Keratinocyte (primary cell): ENCODE measurements at regions not wholly inside any gene's neighbourhood (a gene's known extent, or its start where the extent isn't known, plus 50 kb on each side); places are given as distances from the start of the nearest gene placed in this dataset.

Experiments used
- DNase-seq: peaks from one replicate; pipeline ENCODE4 v3.0.0-alpha.2; 2011; ENCODE audit warnings: low read depth, missing footprints, low spot score
- FAIRE-seq: peaks from 2 replicates; lab custom pipeline; 2011; peaks lifted over from hg19 to GRCh38; lab: Jason Lieb, UNC
- H2AFZ ChIP-seq: 2 replicates; pipeline ENCODE4 v1.6.0; 2012; ENCODE audit warnings: low read length, control low read depth, inconsistent platforms; ENCODE audit not compliant: control insufficient read depth
- H3K27ac ChIP-seq: 2 replicates; pipeline ENCODE4 v1.5.1; 2011; ENCODE audit warnings: low read length; ENCODE audit not compliant: control insufficient read depth, insufficient read depth
- H3K27me3 ChIP-seq: 3 replicates; pipeline ENCODE4 v1.6.0; 2011; ENCODE audit warnings: low read length; ENCODE audit not compliant: control insufficient read depth, insufficient read depth; ENCODE audit errors: extremely low read depth
- H3K36me3 ChIP-seq, 2 experiments: 2 replicates in 1 of 2; 3 replicates in 1 of 2; pipeline ENCODE4 v1.5.1; 2011; ENCODE audit warnings: low read length in 2 of 2, mild to moderate bottlenecking in 1 of 2; ENCODE audit not compliant: control insufficient read depth in 2 of 2, insufficient read depth in 2 of 2; ENCODE audit errors: extremely low read depth in 1 of 2
- H3K4me1 ChIP-seq: 3 replicates; pipeline ENCODE4 v1.5.1; 2011; ENCODE audit warnings: low read length; ENCODE audit not compliant: control insufficient read depth, insufficient read depth; ENCODE audit errors: extremely low read depth
- H3K4me2 ChIP-seq: 3 replicates; pipeline ENCODE4 v1.6.0; 2011; ENCODE audit warnings: low read depth, low read length; ENCODE audit not compliant: control insufficient read depth, insufficient read depth; ENCODE audit errors: extremely low read depth
- H3K4me3 ChIP-seq, 3 experiments: fragments of 200-600 bp in 1 of 3; sonication (generic) in 1 of 3; 2 replicates in 2 of 3; 3 replicates in 1 of 3; pipeline ENCODE4 v1.5.1; 2011 to 2016; ENCODE audit warnings: low read length in 3 of 3, mild to moderate bottlenecking in 3 of 3, control low read depth in 2 of 3, inconsistent platforms in 1 of 3, low read depth in 1 of 3, mixed read lengths in 1 of 3, mixed run types in 1 of 3, moderate library complexity in 1 of 3; ENCODE audit not compliant: control insufficient read depth in 2 of 3, insufficient read depth in 2 of 3; ENCODE audit errors: extremely low read depth in 1 of 3
- H3K79me2 ChIP-seq: 2 replicates; pipeline ENCODE4 v1.6.0; 2012; ENCODE audit warnings: low read length; ENCODE audit not compliant: control insufficient read depth, insufficient read depth
- H3K9ac ChIP-seq: 3 replicates; pipeline ENCODE4 v1.6.0; 2011; ENCODE audit warnings: low read length; ENCODE audit not compliant: control insufficient read depth, insufficient read depth; ENCODE audit errors: extremely low read depth
- H3K9me1 ChIP-seq: 3 replicates; pipeline ENCODE4 v1.6.0; 2011; ENCODE audit warnings: low read length; ENCODE audit not compliant: control insufficient read depth, insufficient read depth; ENCODE audit errors: extremely low read depth
- H3K9me3 ChIP-seq: 2 replicates; pipeline ENCODE4 v1.5.1; 2012; ENCODE audit warnings: low read depth, low read length; ENCODE audit not compliant: control insufficient read depth
- H4K20me1 ChIP-seq: 3 replicates; pipeline ENCODE4 v1.6.0; 2011; ENCODE audit warnings: low read length; ENCODE audit not compliant: control insufficient read depth, insufficient read depth; ENCODE audit errors: extremely low read depth
- EZH2 ChIP-seq: IDR thresholded peaks from one replicate; pipeline ENCODE4 v1.6.1; 2012; ENCODE audit warnings: inconsistent platforms, mild to moderate bottlenecking, low read length, moderate library complexity
- dilution Hi-C: fragments of 300-500 bp; cut with MboI; formaldehyde crosslinking; loops from one replicate; pipeline ENCODE4 v1.7.0; 2020; ENCODE audit warnings: low sequenced_read_pairs; ENCODE audit not compliant: extremely low pct_ligation_motif_present
- TF ChIP-seq, protein P1 (sequence below), 3 experiments: IDR thresholded peaks in 1 of 3; conservative IDR thresholded peaks in 1 of 3; optimal IDR thresholded peaks in 1 of 3; 2 replicates in 2 of 3; 3 replicates in 1 of 3; pipeline versions ENCODE3 to v1.5.1; 2011; ENCODE audit warnings: low read length in 3 of 3, mild to moderate bottlenecking in 3 of 3, moderate library complexity in 2 of 3, control low read depth in 1 of 3, inconsistent platforms in 1 of 3; ENCODE audit not compliant: insufficient read depth in 2 of 3; ENCODE audit errors: extremely low read depth in 1 of 3

DNA sequence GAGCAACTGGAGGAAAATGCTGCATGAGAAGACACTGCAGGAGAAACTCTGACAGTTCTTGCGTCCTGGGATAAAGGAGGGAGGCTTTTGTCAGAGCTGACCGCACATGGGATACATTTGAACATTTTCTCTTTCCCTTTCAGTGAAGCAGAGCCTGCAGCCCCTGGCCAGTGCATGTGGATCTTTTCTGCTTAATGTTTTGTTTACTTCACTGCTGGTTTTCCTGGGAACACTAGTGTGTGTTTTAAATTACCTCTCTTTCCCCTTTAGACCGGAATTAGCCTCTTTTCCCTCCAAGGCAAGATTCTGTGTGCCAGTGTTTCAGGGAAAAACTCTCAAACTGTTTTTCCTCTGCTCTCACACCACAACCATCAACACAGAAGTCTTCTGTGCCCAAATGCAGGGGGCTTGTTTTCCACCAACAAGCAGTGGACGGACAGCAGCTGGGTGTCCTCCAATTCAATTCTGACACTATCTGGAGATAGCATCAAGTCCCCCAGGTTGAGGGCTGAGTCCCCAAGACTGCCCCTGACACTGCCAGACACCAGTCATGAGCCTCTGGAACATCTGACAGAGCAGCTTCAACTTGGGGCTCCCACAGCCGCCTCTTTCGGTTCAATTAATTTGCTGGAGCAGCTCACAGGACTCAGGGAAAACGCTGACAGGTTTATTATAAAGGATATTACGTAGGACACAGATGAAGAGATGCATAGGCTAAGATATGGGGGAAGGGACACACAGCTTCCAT lies 136.2 kb downstream of the RHOU start:
- Histone ChIP-seq H3K79me2 (no peaks in the 10 kb centered on the region), H3K4me2 (no peak overlapping the region), H3K4me3 (no peak overlapping the region), H3K27ac (no peak overlapping the region), H3K4me1 (no peaks in the 10 kb centered on the region), H3K9ac (no peak overlapping the region), H4K20me1 (no peaks in the 10 kb centered on the region), H3K27me3 (peaks cover 8% of the 10 kb centered on the region), H3K9me3 (no peaks in the 10 kb centered on the region), H3K36me3 (no peaks in the 10 kb centered on the region), H3K9me1 (no peaks in the 10 kb centered on the region), H2AFZ (no peak overlapping the region)
- TF ChIP-seq, protein P1, sequence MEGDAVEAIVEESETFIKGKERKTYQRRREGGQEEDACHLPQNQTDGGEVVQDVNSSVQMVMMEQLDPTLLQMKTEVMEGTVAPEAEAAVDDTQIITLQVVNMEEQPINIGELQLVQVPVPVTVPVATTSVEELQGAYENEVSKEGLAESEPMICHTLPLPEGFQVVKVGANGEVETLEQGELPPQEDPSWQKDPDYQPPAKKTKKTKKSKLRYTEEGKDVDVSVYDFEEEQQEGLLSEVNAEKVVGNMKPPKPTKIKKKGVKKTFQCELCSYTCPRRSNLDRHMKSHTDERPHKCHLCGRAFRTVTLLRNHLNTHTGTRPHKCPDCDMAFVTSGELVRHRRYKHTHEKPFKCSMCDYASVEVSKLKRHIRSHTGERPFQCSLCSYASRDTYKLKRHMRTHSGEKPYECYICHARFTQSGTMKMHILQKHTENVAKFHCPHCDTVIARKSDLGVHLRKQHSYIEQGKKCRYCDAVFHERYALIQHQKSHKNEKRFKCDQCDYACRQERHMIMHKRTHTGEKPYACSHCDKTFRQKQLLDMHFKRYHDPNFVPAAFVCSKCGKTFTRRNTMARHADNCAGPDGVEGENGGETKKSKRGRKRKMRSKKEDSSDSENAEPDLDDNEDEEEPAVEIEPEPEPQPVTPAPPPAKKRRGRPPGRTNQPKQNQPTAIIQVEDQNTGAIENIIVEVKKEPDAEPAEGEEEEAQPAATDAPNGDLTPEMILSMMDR (optimal IDR thresholded peaks at IDR 0.05 in 1 of 3, IDR thresholded peaks at IDR 0.05 in 1 of 3, conservative IDR thresholded peaks at IDR 0.05 in 1 of 3; ENCODE audit: extremely low read depth in 1 of 3, insufficient read depth in 2 of 3, low read length in 3 of 3) = no peak
- no peak for TF ChIP-seq EZH2
- dilution Hi-C loops = no loop called here
- FAIRE-seq (no peak), DNase-seq (no peak)

DNA sequence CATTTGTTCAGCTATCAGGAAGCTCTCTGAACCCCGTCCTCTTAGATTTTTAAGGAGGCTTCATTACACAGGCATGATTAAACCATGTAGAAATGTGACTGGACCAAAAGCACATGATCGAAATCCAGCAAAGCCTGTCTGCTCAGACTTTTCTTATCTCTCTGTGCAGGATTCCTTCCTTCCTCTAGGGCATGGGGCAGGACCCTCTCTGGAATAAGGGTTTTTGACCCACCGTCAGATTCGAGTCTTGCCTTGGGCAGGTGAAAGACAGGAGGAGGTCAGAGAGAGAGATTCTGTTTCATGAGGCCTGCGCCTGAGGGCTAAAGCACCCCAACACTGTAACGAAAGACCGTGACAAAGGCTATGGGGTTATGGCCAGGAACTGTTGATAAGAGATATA lies 136.8 kb downstream of the RHOU start:
- Histone ChIP-seq H4K20me1 (no peaks in the 10 kb centered on the region), H3K4me3 (no peak overlapping the region), H3K9ac (no peak overlapping the region), H3K9me1 (no peaks in the 10 kb centered on the region), H3K79me2 (no peaks in the 10 kb centered on the region), H3K36me3 (no peaks in the 10 kb centered on the region), H3K9me3 (no peaks in the 10 kb centered on the region), H2AFZ (no peak overlapping the region), H3K4me2 (no peak overlapping the region), H3K27ac (no peak overlapping the region), H3K27me3 (peaks cover 8% of the 10 kb centered on the region), H3K4me1 (no peaks in the 10 kb centered on the region)
- FAIRE-seq = no peak
- TF ChIP-seq EZH2 = no peak
- dilution Hi-C loops = no loop called here
- no peak for DNase-seq

DNA sequence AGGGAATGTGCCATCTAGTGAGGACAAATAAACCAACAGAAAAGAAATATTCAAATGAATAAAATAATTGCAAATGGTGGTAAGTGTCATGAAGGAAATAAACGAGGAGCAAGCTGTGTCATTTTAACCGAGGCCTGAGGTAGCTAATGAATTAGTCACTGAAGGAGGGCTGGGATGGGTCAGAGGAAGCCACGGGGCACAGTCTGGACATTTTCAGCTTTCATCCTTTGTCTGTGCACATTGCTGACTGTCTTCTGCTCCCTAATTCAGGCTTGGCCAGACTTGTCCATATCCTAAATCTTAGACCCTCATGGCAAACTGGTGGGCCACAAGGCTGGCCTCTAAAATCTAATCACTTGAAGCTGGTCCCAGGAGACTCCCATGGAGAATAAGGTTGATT lies 138.4 kb downstream of the RHOU start:
- dilution Hi-C loops = no loop called here

More for the DNA sequence above, 138.4 kb downstream of the RHOU start:
- H3K4me1 ChIP-seq = no peaks in the 10 kb centered on the region
- TF ChIP-seq, protein P1 (optimal IDR thresholded peaks at IDR 0.05 in 1 of 3, IDR thresholded peaks at IDR 0.05 in 1 of 3, conservative IDR thresholded peaks at IDR 0.05 in 1 of 3; ENCODE audit: extremely low read depth in 1 of 3, insufficient read depth in 2 of 3, low read length in 3 of 3) = no peak
- TF ChIP-seq EZH2 = no peak
- no peaks in the 10 kb centered on the region for H3K9me3 ChIP-seq
- H3K36me3 ChIP-seq = no peaks in the 10 kb centered on the region
- no peak overlapping the region for H3K9ac ChIP-seq
- FAIRE-seq = no peak
- H3K27me3 ChIP-seq = peaks cover 6% of the 10 kb centered on the region
- H3K27ac ChIP-seq = no peak overlapping the region
- H3K9me1 ChIP-seq = no peaks in the 10 kb centered on the region
- H3K4me3 ChIP-seq = no peak overlapping the region
- no peaks in the 10 kb centered on the region for H4K20me1 ChIP-seq
- no peaks in the 10 kb centered on the region for H3K79me2 ChIP-seq
- no peak for DNase-seq
- no peak overlapping the region for H3K4me2 ChIP-seq
- no peak overlapping the region for H2AFZ ChIP-seq
